Prostate gland (tissue), 2 donors: ENCODE measurements at regions not wholly inside any gene's neighbourhood (a gene's known extent, or its start where the extent isn't known, plus 50 kb on each side); places are given as distances from the start of the nearest gene placed in this dataset.

Experiments
- CTCF ChIP-seq, 4 experiments: fragments of 200-600 bp in 2 of 4; fragments of 450-650 bp in 2 of 4; sonication (generic) in 2 of 4; IDR thresholded peaks; 1 replicate in 3 of 4; 2 replicates in 1 of 4; pipeline ENCODE4 v1.5.1; 2016 to 2019; ENCODE audit warnings: antibody characterized with exemption in 4 of 4, mild to moderate bottlenecking in 2 of 4, moderate library complexity in 2 of 4
- POLR2A ChIP-seq: fragments of 450-650 bp; IDR thresholded peaks from one replicate; pipeline ENCODE4 v1.6.1; 2016; ENCODE audit warnings: antibody characterized with exemption, mild to moderate bottlenecking
- POLR2AphosphoS5 ChIP-seq: sonication (generic); formaldehyde crosslinking; IDR thresholded peaks from one replicate; pipeline ENCODE4 v1.6.1; 2017; ENCODE audit warnings: antibody characterized with exemption

- TF ChIP-seq CTCF (IDR thresholded peaks at IDR 0.05): no peak
- no peak for TF ChIP-seq POLR2A
- no peak for TF ChIP-seq POLR2AphosphoS5
These were observed 144.7 kb downstream of the ERMARD start for GRCh38 chr6:169895926-169896761.
